GM12878 (cell line): ENCODE measurements at regions not wholly inside any gene's neighbourhood (a gene's known extent, or its start where the extent isn't known, plus 50 kb on each side); places are given as distances from the start of the nearest gene placed in this dataset.

Experiments
- ATAC-seq: fragments of 200-7000 bp; cut with Tn5 transposase; 3 replicates; pipeline ENCODE4 v1.9.1; 2020; ENCODE audit warnings: mild to moderate bottlenecking, moderate library complexity
- BruUV-seq: library from RNA; stranded (reverse); fragments of 400-500 nt; replicated peaks from 2 replicates; lab custom pipeline; 2021; lab: Mats Ljungman, UMichigan
- CTCF ChIA-PET: fragments of 300-600 bp; sonication (Branson Sonifier 250); formaldehyde crosslinking; extraction: SDS; loops from one replicate; lab custom pipeline; 2021; ENCODE audit warnings: inconsistent platforms; lab: Yijun Ruan, JAX
- POLR2A ChIA-PET: fragments of 350-600 bp; formaldehyde crosslinking; extraction: SDS; loops from one replicate; lab custom pipeline; 2021; ENCODE audit warnings: inconsistent platforms; lab: Charles Lee
- RAD21 ChIA-PET: fragments of 300-600 bp; sonication (Branson Sonifier 250); formaldehyde crosslinking; loops from one replicate; lab custom pipeline; 2023; ENCODE audit warnings: antibody characterized with exemption; ENCODE audit not compliant: unreplicated experiment; lab: Charles Lee
- SMC1A ChIA-PET: fragments of 300-600 bp; sonication (Branson Sonifier 250); formaldehyde crosslinking; loops from one replicate; lab custom pipeline; 2023; ENCODE audit not compliant: unreplicated experiment, uncharacterized antibody; lab: Charles Lee
- DNase-seq: peaks from one replicate; pipeline ENCODE4 v3.0.0-alpha.2; 2011; ENCODE audit warnings: low read depth, low spot score
- FAIRE-seq: peaks from 3 replicates; lab custom pipeline; 2011; peaks lifted over from hg19 to GRCh38; lab: Jason Lieb, UNC
- H2AFZ ChIP-seq: 2 replicates; pipeline ENCODE4 v1.6.0; 2011; ENCODE audit warnings: low read depth, low read length, control low read depth; ENCODE audit not compliant: control insufficient read depth
- H3K27ac ChIP-seq: 2 replicates; pipeline ENCODE4 v1.5.1; 2011; ENCODE audit warnings: control low read depth; ENCODE audit not compliant: control insufficient read depth, insufficient read depth
- H3K27me3 ChIP-seq, 2 experiments: replicated peaks in 1 of 2; 2 replicates each; pipeline versions ENCODE4 v1.6.0 to v1.6.1; 2011; ENCODE audit warnings: low read length in 1 of 2; ENCODE audit not compliant: control insufficient read depth in 2 of 2, insufficient read depth in 2 of 2
- H3K36me3 ChIP-seq, 2 experiments: 2 replicates each; pipeline ENCODE4 v1.5.1; 2011; ENCODE audit warnings: low read length in 1 of 2; ENCODE audit not compliant: control insufficient read depth in 2 of 2, insufficient read depth in 2 of 2
- H3K4me1 ChIP-seq: 2 replicates; pipeline ENCODE4 v1.6.1; 2011; ENCODE audit warnings: mild to moderate bottlenecking, low read length, moderate library complexity, mixed read lengths; ENCODE audit not compliant: control insufficient read depth, insufficient read depth
- H3K4me2 ChIP-seq: 2 replicates; pipeline ENCODE4 v1.6.0; 2011; ENCODE audit warnings: control low read depth; ENCODE audit not compliant: control insufficient read depth, insufficient read depth
- H3K4me3 ChIP-seq: fragments of 200-600 bp; sonication (generic); 2 replicates; pipeline ENCODE4 v1.5.1; 2016
- H3K79me2 ChIP-seq: 2 replicates; pipeline ENCODE4 v1.6.0; 2011; ENCODE audit warnings: low read length; ENCODE audit not compliant: control insufficient read depth, insufficient read depth
- H3K9ac ChIP-seq: 2 replicates; pipeline ENCODE4 v1.8.0; 2011; ENCODE audit warnings: low read length, control low read depth, mixed read lengths; ENCODE audit not compliant: control insufficient read depth, insufficient read depth
- H3K9me3 ChIP-seq: replicated peaks from 3 replicates; pipeline ENCODE4 v1.5.1; 2011; ENCODE audit warnings: mild to moderate bottlenecking, low read length; ENCODE audit not compliant: control insufficient read depth, insufficient read depth
- H4K20me1 ChIP-seq: 2 replicates; pipeline ENCODE4 v1.6.0; 2011; ENCODE audit not compliant: control insufficient read depth, insufficient read depth
- KLF5 ChIP-seq: fragments of 450-650 bp; IDR thresholded peaks from 2 replicates; pipeline ENCODE4 v1.6.1; 2014; ENCODE audit warnings: mild to moderate bottlenecking; ENCODE audit not compliant: partially characterized antibody
- NR2C2 ChIP-seq: IDR thresholded peaks from 2 replicates; pipeline ENCODE4 v1.6.1; 2011; ENCODE audit warnings: borderline replicate concordance, low read depth; ENCODE audit not compliant: control insufficient read depth, insufficient read length
- SMAD5 ChIP-seq: IDR thresholded peaks from 2 replicates; pipeline ENCODE4 v1.6.1; 2016; ENCODE audit warnings: antibody characterized with exemption, low read depth
- ZNF274 ChIP-seq: IDR thresholded peaks from one replicate; pipeline ENCODE4 v1.8.0; 2011; ENCODE audit not compliant: insufficient read length, insufficient read depth
- WGBS: methylation state at CpG from one replicate; pipeline ENCODE4 v1.1.6; 2016; ENCODE audit warnings: low lambda C conversion rate; ENCODE audit not compliant: insufficient replicate concordance, insufficient coverage; ENCODE audit errors: missing lambda C conversion rate; 5-methylcytosine and 5-hydroxymethylcytosine counted together
- in situ Hi-C: fragments of 300-500 bp; cut with MboI; formaldehyde crosslinking; loops from 9 replicates; pipeline ENCODE4 v1.14.3; 2018; ENCODE audit warnings: mixed read lengths
- intact Hi-C: fragments of 100-400 bp; cut with micrococcal nuclease; formaldehyde crosslinking; loops from one replicate; pipeline ENCODE4 v1.14.2; 2022; ENCODE audit not compliant: unreplicated experiment
- TF ChIP-seq, protein P1 (sequence below): fragments of 450-650 bp; IDR thresholded peaks from 2 replicates; pipeline ENCODE4 v1.6.1; 2017; ENCODE audit warnings: low read depth, mild to moderate bottlenecking, moderate library complexity
- TF ChIP-seq, protein P2 (sequence below): IDR thresholded peaks from 2 replicates; pipeline ENCODE4 v1.6.1; 2011; ENCODE audit warnings: borderline replicate concordance, low read depth, mild to moderate bottlenecking, moderate library complexity, low read length; ENCODE audit not compliant: insufficient read depth, poor library complexity, severe bottlenecking

DNA sequence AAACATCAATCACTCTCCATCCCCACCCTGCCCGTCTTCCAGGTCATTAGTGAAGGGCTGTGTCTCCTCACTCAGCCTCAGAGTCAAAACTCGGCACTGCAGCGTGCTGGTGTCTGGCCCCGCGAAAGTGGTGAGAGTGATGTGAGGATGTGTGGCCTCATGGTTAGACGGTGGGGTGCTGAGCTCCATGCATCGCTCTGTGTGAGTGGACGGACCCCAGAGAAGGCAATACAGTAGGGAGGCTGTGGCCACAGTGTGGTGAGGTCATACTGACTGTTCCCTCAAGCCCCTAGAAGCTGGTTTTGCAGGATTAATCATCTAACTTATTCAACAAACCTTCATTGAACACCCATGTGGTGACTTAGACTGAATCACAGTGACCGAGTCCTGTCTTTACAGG, 329.9 kb upstream of the AJAP1 start:
- FAIRE-seq: no peak
- RAD21 ChIA-PET: no interaction called here
- in situ Hi-C loops (no loop called here), intact Hi-C loops (no loop called here)
- POLR2A ChIA-PET: no interaction called here
- TF ChIP-seq SMAD5 (no peak), ZNF274 (no peak), KLF5 (no peak), NR2C2 (no peak)
- TF ChIP-seq, protein P1, sequence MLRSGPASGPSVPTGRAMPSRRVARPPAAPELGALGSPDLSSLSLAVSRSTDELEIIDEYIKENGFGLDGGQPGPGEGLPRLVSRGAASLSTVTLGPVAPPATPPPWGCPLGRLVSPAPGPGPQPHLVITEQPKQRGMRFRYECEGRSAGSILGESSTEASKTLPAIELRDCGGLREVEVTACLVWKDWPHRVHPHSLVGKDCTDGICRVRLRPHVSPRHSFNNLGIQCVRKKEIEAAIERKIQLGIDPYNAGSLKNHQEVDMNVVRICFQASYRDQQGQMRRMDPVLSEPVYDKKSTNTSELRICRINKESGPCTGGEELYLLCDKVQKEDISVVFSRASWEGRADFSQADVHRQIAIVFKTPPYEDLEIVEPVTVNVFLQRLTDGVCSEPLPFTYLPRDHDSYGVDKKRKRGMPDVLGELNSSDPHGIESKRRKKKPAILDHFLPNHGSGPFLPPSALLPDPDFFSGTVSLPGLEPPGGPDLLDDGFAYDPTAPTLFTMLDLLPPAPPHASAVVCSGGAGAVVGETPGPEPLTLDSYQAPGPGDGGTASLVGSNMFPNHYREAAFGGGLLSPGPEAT: no peak
- TF ChIP-seq, protein P2, sequence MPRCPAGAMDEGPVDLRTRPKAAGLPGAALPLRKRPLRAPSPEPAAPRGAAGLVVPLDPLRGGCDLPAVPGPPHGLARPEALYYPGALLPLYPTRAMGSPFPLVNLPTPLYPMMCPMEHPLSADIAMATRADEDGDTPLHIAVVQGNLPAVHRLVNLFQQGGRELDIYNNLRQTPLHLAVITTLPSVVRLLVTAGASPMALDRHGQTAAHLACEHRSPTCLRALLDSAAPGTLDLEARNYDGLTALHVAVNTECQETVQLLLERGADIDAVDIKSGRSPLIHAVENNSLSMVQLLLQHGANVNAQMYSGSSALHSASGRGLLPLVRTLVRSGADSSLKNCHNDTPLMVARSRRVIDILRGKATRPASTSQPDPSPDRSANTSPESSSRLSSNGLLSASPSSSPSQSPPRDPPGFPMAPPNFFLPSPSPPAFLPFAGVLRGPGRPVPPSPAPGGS: no peak
- H3K9ac ChIP-seq: no peak overlapping the region
- no peaks in the 10 kb centered on the region for H3K36me3 ChIP-seq
- no peaks in the 10 kb centered on the region for H4K20me1 ChIP-seq
- 40% methylated on average over 9 of the region's 9 CpGs for WGBS
- no peaks in the 10 kb centered on the region for H3K27me3 ChIP-seq
- no peak for ATAC-seq
- no peak overlapping the region for H3K4me2 ChIP-seq
- CTCF ChIA-PET: no interaction called here
- no peak for DNase-seq
- H2AFZ ChIP-seq: no peak overlapping the region
- H3K4me1 ChIP-seq: no peaks in the 10 kb centered on the region
- H3K9me3 ChIP-seq: no peaks in the 10 kb centered on the region; the same call in 2 of the 3 replicates
- SMC1A ChIA-PET: interaction anchor here (0.6 kb wide), 1 partner anchor 78 kb away, joined by 3 read pairs; no protein-coding TSS in a partner anchor
- H3K79me2 ChIP-seq: no peaks in the 10 kb centered on the region
- H3K4me3 ChIP-seq: no peak overlapping the region
- no peak overlapping the region for H3K27ac ChIP-seq
- BruUV-seq: no TSS peak
